GM21423 (cell line): ENCODE measurements at regions not wholly inside any gene's neighbourhood (a gene's known extent, or its start where the extent isn't known, plus 50 kb on each side); places are given as distances from the start of the nearest gene placed in this dataset.
"Not testable (repeated sequence)": the region's sequence is repeated elsewhere in the genome, so short reads cannot be mapped to it uniquely, and the experiment has no call there.

ENCODE experiments used
- ATAC-seq: cut with Tn5 transposase; IDR thresholded peaks from one replicate; pipeline ENCODE4 v1.9.1; 2021; ENCODE audit warnings: mild to moderate bottlenecking, moderate library complexity; ENCODE audit not compliant: unreplicated experiment

- not testable (repeated sequence) for ATAC-seq
Observed at GRCh38 chr20:47844568-47844906, 59.3 kb upstream of the SULF2 start.

- no peak for ATAC-seq
Observed at GRCh38 chr20:47843886-47844567, 58.7 kb upstream of the SULF2 start.

- ATAC-seq: not testable (repeated sequence)
Observed at GRCh38 chr20:47842950-47843349, 57.7 kb upstream of the SULF2 start.

- not testable (repeated sequence) for ATAC-seq
Observed at GRCh38 chr20:47842004-47842403, 56.7 kb upstream of the SULF2 start.

GRCh38 chr20:47836256-47836817 is 51.1 kb upstream of the SULF2 start:
- ATAC-seq: not testable (repeated sequence)
